ENCODE measurements at regions not wholly inside any gene's neighbourhood (a gene's known extent, or its start where the extent isn't known, plus 50 kb on each side); places are given as distances from the start of the nearest gene placed in this dataset.

GRCh38 chr4:126750723-126751122, 882.0 kb upstream of the INTU start:
- TF ChIP-seq POLR2A (IDR thresholded peaks at IDR 0.05; ENCODE audit: low read depth, low read length) (no peak), POLR2AphosphoS5 (IDR thresholded peaks at IDR 0.05; ENCODE audit: insufficient read depth, low read depth, low read length) (no peak), MAX (IDR thresholded peaks at IDR 0.05; ENCODE audit: insufficient read depth, insufficient read length) (no peak), EZH2 (IDR thresholded peaks at IDR 0.05; ENCODE audit: borderline replicate concordance, low read depth, low read length, severe bottlenecking) (no peak), GATA2 (IDR thresholded peaks at IDR 0.05; ENCODE audit: insufficient read depth, insufficient read length, low read depth, low read length) (no peak), MYC (IDR thresholded peaks at IDR 0.05; ENCODE audit: low read depth, low read length) (no peak)
- TF ChIP-seq, protein P1, sequence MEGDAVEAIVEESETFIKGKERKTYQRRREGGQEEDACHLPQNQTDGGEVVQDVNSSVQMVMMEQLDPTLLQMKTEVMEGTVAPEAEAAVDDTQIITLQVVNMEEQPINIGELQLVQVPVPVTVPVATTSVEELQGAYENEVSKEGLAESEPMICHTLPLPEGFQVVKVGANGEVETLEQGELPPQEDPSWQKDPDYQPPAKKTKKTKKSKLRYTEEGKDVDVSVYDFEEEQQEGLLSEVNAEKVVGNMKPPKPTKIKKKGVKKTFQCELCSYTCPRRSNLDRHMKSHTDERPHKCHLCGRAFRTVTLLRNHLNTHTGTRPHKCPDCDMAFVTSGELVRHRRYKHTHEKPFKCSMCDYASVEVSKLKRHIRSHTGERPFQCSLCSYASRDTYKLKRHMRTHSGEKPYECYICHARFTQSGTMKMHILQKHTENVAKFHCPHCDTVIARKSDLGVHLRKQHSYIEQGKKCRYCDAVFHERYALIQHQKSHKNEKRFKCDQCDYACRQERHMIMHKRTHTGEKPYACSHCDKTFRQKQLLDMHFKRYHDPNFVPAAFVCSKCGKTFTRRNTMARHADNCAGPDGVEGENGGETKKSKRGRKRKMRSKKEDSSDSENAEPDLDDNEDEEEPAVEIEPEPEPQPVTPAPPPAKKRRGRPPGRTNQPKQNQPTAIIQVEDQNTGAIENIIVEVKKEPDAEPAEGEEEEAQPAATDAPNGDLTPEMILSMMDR (IDR thresholded peaks at IDR 0.05; ENCODE audit: extremely low read depth in 1 of 2, insufficient read depth in 1 of 2, low read depth in 1 of 2, low read length in 2 of 2), result no peak
